ENCODE measurements at regions not wholly inside any gene's neighbourhood (a gene's known extent, or its start where the extent isn't known, plus 50 kb on each side); places are given as distances from the start of the nearest gene placed in this dataset.

GRCh38 chr15:31499236-31499952 lies 172.8 kb downstream of the KLF13 start:
- TF ChIP-seq CTCF (conservative IDR thresholded peaks at IDR 0.05) (no peak), ZFX (IDR thresholded peaks at IDR 0.05) (no peak)

Data from C4-2B (cell line).